HEK293T (cell line): ENCODE measurements at regions not wholly inside any gene's neighbourhood (a gene's known extent, or its start where the extent isn't known, plus 50 kb on each side); places are given as distances from the start of the nearest gene placed in this dataset.

Experiments
- BHLHE40 ChIP-seq: fragments of 450-650 bp; IDR thresholded peaks from 2 replicates; pipeline ENCODE4 v1.6.1; 2016; ENCODE audit warnings: mild to moderate bottlenecking, moderate library complexity, borderline replicate concordance
- CTBP1 ChIP-seq: fragments of 450-650 bp; IDR thresholded peaks from 2 replicates; pipeline ENCODE4 v1.6.1; 2016; ENCODE audit warnings: borderline replicate concordance
- FOXM1 ChIP-seq: fragments of 450-650 bp; IDR thresholded peaks from 2 replicates; pipeline ENCODE4 v1.6.1; 2017; ENCODE audit warnings: mild to moderate bottlenecking, borderline replicate concordance
- HDGF ChIP-seq: fragments of 450-650 bp; IDR thresholded peaks from 2 replicates; pipeline ENCODE4 v1.6.1; 2017; ENCODE audit warnings: antibody characterized with exemption, borderline replicate concordance
- SP1 ChIP-seq: fragments of 450-650 bp; IDR thresholded peaks from 2 replicates; pipeline ENCODE4 v1.6.1; 2017
- SUZ12 ChIP-seq: fragments of 450-650 bp; IDR thresholded peaks from 2 replicates; pipeline ENCODE4 v1.6.1; 2016; ENCODE audit warnings: mild to moderate bottlenecking

DNA sequence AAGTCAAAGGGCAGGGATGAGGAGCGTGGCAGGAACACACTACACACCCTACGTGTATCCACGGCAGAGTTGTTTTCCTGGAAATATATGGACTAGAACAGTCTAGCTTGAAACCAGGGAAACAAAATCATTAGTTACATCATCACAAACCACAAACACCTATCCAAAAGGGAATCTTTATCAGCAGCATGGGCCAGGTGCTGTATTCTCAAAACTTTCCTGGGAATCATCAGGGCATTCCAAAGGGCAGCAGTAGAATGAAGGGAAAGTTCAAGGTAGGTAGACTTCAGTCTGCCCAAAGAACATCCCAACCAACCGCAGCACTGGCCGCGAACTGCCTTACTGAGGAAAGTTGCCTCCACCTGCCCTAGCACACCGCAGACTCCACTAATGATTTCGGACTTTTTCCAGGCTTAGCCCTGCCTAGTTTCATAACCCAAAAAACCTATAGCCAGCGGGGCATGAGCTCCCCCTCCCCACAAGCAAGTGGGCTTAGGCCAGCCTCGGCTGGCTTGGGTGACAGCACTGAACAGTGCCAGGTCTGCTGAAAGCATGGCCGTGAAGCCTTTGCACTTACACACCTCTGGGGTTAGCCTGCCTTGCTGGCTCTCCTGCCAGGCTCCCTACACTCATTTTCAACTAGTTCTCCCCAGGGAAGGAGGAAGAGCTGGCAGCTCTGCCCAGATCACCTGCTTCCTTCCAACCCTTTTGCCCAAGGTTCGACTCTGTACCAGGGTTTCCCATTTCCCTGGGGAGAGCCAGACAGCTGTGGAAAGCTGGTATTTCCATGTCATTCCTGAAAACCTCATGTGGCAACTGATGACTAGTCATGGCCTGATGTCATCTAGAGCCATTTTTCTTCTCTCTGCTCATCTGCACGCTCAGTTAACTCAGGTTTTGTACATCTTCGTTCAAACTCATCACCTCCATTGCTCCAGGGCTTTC is 77.3 kb upstream of the UBAC2 start:
- TF ChIP-seq HDGF = no peak
- TF ChIP-seq CTBP1 = no peak
- TF ChIP-seq BHLHE40 = no peak
- no peak for TF ChIP-seq FOXM1
- no peak for TF ChIP-seq SUZ12
- no peak for TF ChIP-seq SP1
